HepG2 (cell line): ENCODE measurements at regions not wholly inside any gene's neighbourhood (a gene's known extent, or its start where the extent isn't known, plus 50 kb on each side); places are given as distances from the start of the nearest gene placed in this dataset.

ENCODE experiments used
- ATAC-seq: fragments of 200-7000 bp; cut with Tn5 transposase; 3 replicates; pipeline ENCODE4 v1.9.1; 2020; ENCODE audit warnings: mild to moderate bottlenecking, moderate library complexity
- BruUV-seq: library from RNA; stranded (reverse); fragments of 400-500 nt; replicated peaks from 2 replicates; lab custom pipeline; 2021; lab: Mats Ljungman, UMichigan
- CTCF ChIA-PET: fragments of 300-600 bp; formaldehyde crosslinking; extraction: SDS; loops from one replicate; lab custom pipeline; 2021; ENCODE audit warnings: low total read pairs, inconsistent platforms, low intra/inter-chr PET ratio; lab: Yijun Ruan, JAX
- POLR2A ChIA-PET: fragments of 350-600 bp; sonication (Branson Sonifier 250); formaldehyde crosslinking; loops from one replicate; lab custom pipeline; 2020; ENCODE audit warnings: antibody characterized with exemption, inconsistent platforms; lab: Yijun Ruan, JAX
- DNase-seq: peaks from one replicate; pipeline ENCODE4 v3.0.0-alpha.2; 2015; ENCODE audit warnings: low spot score
- FAIRE-seq: peaks from 3 replicates; lab custom pipeline; 2011; peaks lifted over from hg19 to GRCh38; lab: Jason Lieb, UNC
- H2AFZ ChIP-seq: one replicate; pipeline ENCODE4 v1.6.1; 2011; ENCODE audit warnings: low read length, inconsistent platforms
- H3K27ac ChIP-seq: fragments of 300-600 bp; 3 replicates; pipeline ENCODE4 v1.8.0; 2011; ENCODE audit warnings: mixed run types, mild to moderate bottlenecking, mixed read lengths, low read length, inconsistent platforms; ENCODE audit not compliant: insufficient read depth; ENCODE audit errors: extremely low read length
- H3K27me3 ChIP-seq, 2 experiments: fragments of 200-600 bp in 1 of 2; 2 replicates in 1 of 2; 3 replicates in 1 of 2; pipeline versions ENCODE4 v1.6.0 to v1.8.0; 2011; ENCODE audit warnings: low read length in 2 of 2, mild to moderate bottlenecking in 2 of 2, moderate library complexity in 2 of 2, inconsistent platforms in 1 of 2; ENCODE audit not compliant: insufficient read depth in 2 of 2, control insufficient read depth in 1 of 2
- H3K36me3 ChIP-seq, 2 experiments: fragments of 200-600 bp in 1 of 2; replicated peaks in 1 of 2; 2 replicates in 1 of 2; 3 replicates in 1 of 2; pipeline versions ENCODE4 v1.5.1 to v1.8.0; 2011; ENCODE audit warnings: low read length in 2 of 2, inconsistent platforms in 1 of 2; ENCODE audit not compliant: insufficient read depth in 2 of 2, control insufficient read depth in 1 of 2
- H3K4me1 ChIP-seq: 2 replicates; pipeline ENCODE4 v1.5.1; 2012; ENCODE audit warnings: low read length, inconsistent platforms; ENCODE audit not compliant: insufficient read depth
- H3K4me2 ChIP-seq: 2 replicates; pipeline ENCODE4 v1.6.0; 2011; ENCODE audit warnings: low read depth, low read length, inconsistent platforms
- H3K4me3 ChIP-seq, 3 experiments: fragments of 200-600 bp in 1 of 3; sonication (generic), shearing (Covaris generic) in 1 of 3; replicated peaks in 1 of 3; 2 replicates each; pipeline ENCODE4 v1.5.1; 2011 to 2016; ENCODE audit warnings: low read length in 3 of 3, inconsistent platforms in 2 of 3, low read depth in 2 of 3, mild to moderate bottlenecking in 2 of 3, control low read depth in 1 of 3, mixed read lengths in 1 of 3; ENCODE audit not compliant: insufficient read depth in 1 of 3
- H3K79me2 ChIP-seq: one replicate; pipeline ENCODE4 v1.6.1; 2011; ENCODE audit warnings: low read length, inconsistent platforms; ENCODE audit not compliant: insufficient read depth
- H3K9ac ChIP-seq: 2 replicates; pipeline ENCODE4 v1.6.0; 2011; ENCODE audit warnings: mild to moderate bottlenecking, low read depth, low read length, inconsistent platforms; ENCODE audit not compliant: insufficient read depth
- H3K9me3 ChIP-seq: 2 replicates; pipeline ENCODE4 v1.5.1; 2012; ENCODE audit warnings: mild to moderate bottlenecking, low read length
- H4K20me1 ChIP-seq: 2 replicates; pipeline ENCODE4 v1.6.0; 2011; ENCODE audit warnings: inconsistent platforms, mild to moderate bottlenecking, low read length, moderate library complexity; ENCODE audit not compliant: insufficient read depth
- CBX2 ChIP-seq, 2 experiments: fragments of 200-600 bp in 1 of 2; sonication (generic); formaldehyde crosslinking in 1 of 2; IDR thresholded peaks; 2 replicates each; pipeline versions ENCODE4 v1.7.0 to v1.8.1; 2018 to 2022; ENCODE audit warnings: low read depth in 2 of 2, low read length in 1 of 2, mild to moderate bottlenecking in 1 of 2, missing genetic modification reagents in 1 of 2
- CBX5 ChIP-seq: sonication (generic); formaldehyde crosslinking; IDR thresholded peaks from 2 replicates; pipeline ENCODE4 v1.4.0; 2020; ENCODE audit warnings: missing genetic modification reagents, borderline replicate concordance
- FOSL1 ChIP-seq: sonication (generic); formaldehyde crosslinking; IDR thresholded peaks from 2 replicates; pipeline ENCODE4 v1.9.0; 2021; ENCODE audit warnings: missing genetic modification reagents, borderline replicate concordance
- KLF9 ChIP-seq: IDR thresholded peaks from 2 replicates; pipeline ENCODE4 v1.6.1; 2016; ENCODE audit warnings: low read depth
- MIXL1 ChIP-seq: IDR thresholded peaks from 2 replicates; pipeline ENCODE4 v1.6.1; 2016
- NFYC ChIP-seq: IDR thresholded peaks from 2 replicates; pipeline ENCODE4 v1.6.1; 2016; ENCODE audit warnings: missing genetic modification reagents, missing compliant biosample characterization
- ONECUT2 ChIP-seq: sonication (generic); formaldehyde crosslinking; IDR thresholded peaks from 2 replicates; pipeline ENCODE4 v1.4.0; 2020; ENCODE audit warnings: missing genetic modification reagents
- TAF15 ChIP-seq: fragments of 200-400 bp; formaldehyde crosslinking; IDR thresholded peaks from one replicate; pipeline ENCODE4 v1.6.1; 2018; ENCODE audit warnings: mild to moderate bottlenecking, low read depth, low read length; ENCODE audit not compliant: poor library complexity, severe bottlenecking
- ZNF253 ChIP-seq: sonication (generic); formaldehyde crosslinking; IDR thresholded peaks from 2 replicates; pipeline ENCODE4 v1.8.0; 2022; ENCODE audit warnings: mild to moderate bottlenecking, missing genetic modification reagents, borderline replicate concordance
- ZNF510 ChIP-seq: sonication (generic); formaldehyde crosslinking; IDR thresholded peaks from 2 replicates; pipeline ENCODE4 v1.4.0; 2020; ENCODE audit warnings: low read depth, mild to moderate bottlenecking, missing genetic modification reagents
- ZSCAN30 ChIP-seq: sonication (generic); formaldehyde crosslinking; IDR thresholded peaks from 2 replicates; pipeline ENCODE4 v1.5.0; 2020; ENCODE audit warnings: mild to moderate bottlenecking, missing genetic modification reagents
- WGBS: methylation state at CpG from one replicate; pipeline ENCODE4 v1.1.6; 2017; ENCODE audit warnings: low lambda C conversion rate; 5-methylcytosine and 5-hydroxymethylcytosine counted together
- in situ Hi-C: cut with HindIII; loops from 2 replicates; pipeline ENCODE4 v1.10.0; 2017; ENCODE audit warnings: low pct_unique_long_range_greater_than_20kb; ENCODE audit not compliant: extremely low pct_ligation_motif_present
- intact Hi-C: fragments of 100-400 bp; cut with micrococcal nuclease; formaldehyde crosslinking; loops from one replicate; pipeline ENCODE4 v1.10.0; 2022; ENCODE audit not compliant: unreplicated experiment
- TF ChIP-seq, protein P1 (sequence below): sonication (generic); formaldehyde crosslinking; IDR thresholded peaks from 2 replicates; pipeline ENCODE4 v1.4.0; 2020; ENCODE audit warnings: mild to moderate bottlenecking, low read depth, missing genetic modification reagents
- TF ChIP-seq, protein P2 (sequence below): fragments of 450-650 bp; IDR thresholded peaks from 2 replicates; pipeline ENCODE4 v1.6.1; 2017
- TF ChIP-seq, protein P3 (sequence below): sonication (generic); formaldehyde crosslinking; IDR thresholded peaks from 2 replicates; pipeline ENCODE4 v1.9.0; 2022; ENCODE audit warnings: missing genetic modification reagents, mild to moderate bottlenecking, borderline replicate concordance

DNA sequence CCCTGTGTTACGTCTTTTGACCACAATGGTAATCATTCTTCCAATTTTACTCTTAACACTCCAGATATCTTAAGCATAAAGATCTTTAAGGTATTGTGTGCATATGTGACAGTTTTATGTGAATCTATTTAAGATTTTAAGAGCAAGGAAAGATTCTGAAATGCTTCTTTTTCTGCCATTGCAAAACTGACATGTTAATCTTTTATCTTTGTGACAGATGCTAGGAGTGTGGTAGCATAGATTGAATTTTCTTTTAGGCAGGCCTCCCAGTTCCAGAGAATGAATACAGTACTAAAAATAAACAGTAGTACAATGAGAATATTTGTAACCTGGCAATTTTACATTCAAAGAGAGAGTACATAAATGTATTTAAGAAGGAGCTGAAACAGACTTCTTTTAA, 232.5 kb upstream of the ZSWIM2 start (continued):
- TF ChIP-seq TAF15 (no peak), CBX2 (IDR thresholded peaks at IDR 0.05; ENCODE audit: low read depth, low read length) (no peak), CBX2 (CRISPR knock-in tag; IDR thresholded peaks at IDR 0.05; ENCODE audit: low read depth) (no peak), FOSL1 (no peak), ONECUT2 (no peak), CBX5 (no peak)
- TF ChIP-seq, protein P1, sequence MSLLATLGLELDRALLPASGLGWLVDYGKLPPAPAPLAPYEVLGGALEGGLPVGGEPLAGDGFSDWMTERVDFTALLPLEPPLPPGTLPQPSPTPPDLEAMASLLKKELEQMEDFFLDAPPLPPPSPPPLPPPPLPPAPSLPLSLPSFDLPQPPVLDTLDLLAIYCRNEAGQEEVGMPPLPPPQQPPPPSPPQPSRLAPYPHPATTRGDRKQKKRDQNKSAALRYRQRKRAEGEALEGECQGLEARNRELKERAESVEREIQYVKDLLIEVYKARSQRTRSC (CRISPR knock-in tag) = no peak
- TF ChIP-seq, all 625 proteins: peak for 0

DNA sequence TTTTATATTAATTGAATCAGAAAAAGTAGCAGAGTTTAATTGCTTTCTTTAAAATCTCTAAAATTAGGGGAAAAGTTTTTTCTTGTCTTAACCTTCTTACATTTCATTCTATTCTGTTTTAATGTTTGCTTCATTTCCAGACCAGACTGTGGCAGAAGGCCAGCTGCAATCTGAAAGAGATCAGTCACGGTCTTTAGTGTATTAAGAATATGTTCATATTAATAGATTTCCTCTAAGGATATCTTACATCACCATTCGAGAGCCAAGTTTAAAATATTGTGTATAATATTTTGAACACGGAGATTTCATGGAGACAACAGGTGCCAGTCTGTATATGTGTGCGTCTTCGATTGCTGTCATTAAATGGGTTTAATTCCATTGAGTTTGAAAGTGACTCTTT, 230.9 kb upstream of the ZSWIM2 start:
- ChIA-PET POLR2A (no interaction called here), CTCF (no interaction called here)
- Histone ChIP-seq H3K27ac (no peak overlapping the region), H3K4me1 (no peaks in the 10 kb centered on the region), H3K4me3 (no peak overlapping the region), H3K79me2 (no peaks in the 10 kb centered on the region), H3K36me3 (no peaks in the 10 kb centered on the region), H3K4me2 (no peak overlapping the region), H4K20me1 (no peaks in the 10 kb centered on the region), H2AFZ (no peak overlapping the region), H3K9ac (no peak overlapping the region), H3K27me3 (no peaks in the 10 kb centered on the region; a peak in 1 of 5 replicates), H3K9me3 (no peaks in the 10 kb centered on the region)
- no peak for FAIRE-seq
- no peak for ATAC-seq
- intact Hi-C loops = no loop called here
- in situ Hi-C loops = no loop called here
- WGBS = 34% methylated on average over 5 of the region's 5 CpGs
- no TSS peak for BruUV-seq
- no peak for DNase-seq
- TF ChIP-seq, protein P2, sequence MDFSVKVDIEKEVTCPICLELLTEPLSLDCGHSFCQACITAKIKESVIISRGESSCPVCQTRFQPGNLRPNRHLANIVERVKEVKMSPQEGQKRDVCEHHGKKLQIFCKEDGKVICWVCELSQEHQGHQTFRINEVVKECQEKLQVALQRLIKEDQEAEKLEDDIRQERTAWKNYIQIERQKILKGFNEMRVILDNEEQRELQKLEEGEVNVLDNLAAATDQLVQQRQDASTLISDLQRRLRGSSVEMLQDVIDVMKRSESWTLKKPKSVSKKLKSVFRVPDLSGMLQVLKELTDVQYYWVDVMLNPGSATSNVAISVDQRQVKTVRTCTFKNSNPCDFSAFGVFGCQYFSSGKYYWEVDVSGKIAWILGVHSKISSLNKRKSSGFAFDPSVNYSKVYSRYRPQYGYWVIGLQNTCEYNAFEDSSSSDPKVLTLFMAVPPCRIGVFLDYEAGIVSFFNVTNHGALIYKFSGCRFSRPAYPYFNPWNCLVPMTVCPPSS = no peak
- TF ChIP-seq ZNF510 (CRISPR knock-in tag) = no peak
- no peak for TF ChIP-seq NFYC (CRISPR knock-in tag)
- no peak for TF ChIP-seq MIXL1
- no peak for TF ChIP-seq ZNF253 (CRISPR knock-in tag)
- no peak for TF ChIP-seq KLF9 (CRISPR knock-in tag)
- TF ChIP-seq, protein P3, sequence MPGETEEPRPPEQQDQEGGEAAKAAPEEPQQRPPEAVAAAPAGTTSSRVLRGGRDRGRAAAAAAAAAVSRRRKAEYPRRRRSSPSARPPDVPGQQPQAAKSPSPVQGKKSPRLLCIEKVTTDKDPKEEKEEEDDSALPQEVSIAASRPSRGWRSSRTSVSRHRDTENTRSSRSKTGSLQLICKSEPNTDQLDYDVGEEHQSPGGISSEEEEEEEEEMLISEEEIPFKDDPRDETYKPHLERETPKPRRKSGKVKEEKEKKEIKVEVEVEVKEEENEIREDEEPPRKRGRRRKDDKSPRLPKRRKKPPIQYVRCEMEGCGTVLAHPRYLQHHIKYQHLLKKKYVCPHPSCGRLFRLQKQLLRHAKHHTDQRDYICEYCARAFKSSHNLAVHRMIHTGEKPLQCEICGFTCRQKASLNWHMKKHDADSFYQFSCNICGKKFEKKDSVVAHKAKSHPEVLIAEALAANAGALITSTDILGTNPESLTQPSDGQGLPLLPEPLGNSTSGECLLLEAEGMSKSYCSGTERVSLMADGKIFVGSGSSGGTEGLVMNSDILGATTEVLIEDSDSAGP (CRISPR knock-in tag) = no peak
- no peak for TF ChIP-seq ZSCAN30
